ENCODE measurements at regions not wholly inside any gene's neighbourhood (a gene's known extent, or its start where the extent isn't known, plus 50 kb on each side); places are given as distances from the start of the nearest gene placed in this dataset.

DNA sequence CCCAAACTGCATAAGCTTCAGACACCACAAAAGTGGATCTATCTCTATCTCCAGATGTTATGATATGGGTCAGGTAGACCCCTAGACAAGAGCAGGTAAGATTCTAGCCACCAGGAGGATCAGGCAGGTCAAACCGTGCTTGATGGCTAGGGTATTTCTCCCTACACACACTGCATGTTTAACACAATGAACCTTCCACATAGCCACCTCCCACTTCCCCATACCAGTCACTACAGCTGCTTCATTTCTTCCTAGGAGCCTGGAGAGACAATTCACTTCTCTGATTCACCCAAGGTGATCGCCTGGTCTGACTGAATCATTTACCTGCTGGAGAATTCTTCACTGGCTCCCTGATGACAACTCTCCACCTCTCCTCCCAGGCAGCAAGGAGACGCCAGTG is 66.0 kb upstream of the MYCN start:
- WGBS (ENCODE audit: missing lambda C conversion rate), result 37% methylated on average over 3 of the region's 3 CpGs
- no peak for FAIRE-seq
- Histone ChIP-seq H3K27ac (no peak overlapping the region), H3K4me2 (no peak overlapping the region), H3K9me3 (no peaks in the 10 kb centered on the region), H3K4me3 (no peak overlapping the region), H3K4me1 (no peaks in the 10 kb centered on the region)
- no peak for ATAC-seq
- POLR2A ChIA-PET, result no interaction called here
- no peak for TF ChIP-seq KDM5A (IDR thresholded peaks at IDR 0.05)
- no peak for TF ChIP-seq SMC3 (IDR thresholded peaks at IDR 0.05)
- TF ChIP-seq FOSL2 (IDR thresholded peaks at IDR 0.05), result no peak
- TF ChIP-seq FOSL2 (CRISPR knock-in tag; IDR thresholded peaks at IDR 0.05), result no peak
- no peak for TF ChIP-seq HOXB13 (CRISPR knock-in tag; IDR thresholded peaks at IDR 0.05; ENCODE audit: low read depth)
- no peak for TF ChIP-seq HOXA7 (CRISPR knock-in tag; IDR thresholded peaks at IDR 0.05)
- no peak for TF ChIP-seq RARB (CRISPR knock-in tag; IDR thresholded peaks at IDR 0.05)
- TF ChIP-seq CBX2 (IDR thresholded peaks at IDR 0.05; ENCODE audit: borderline replicate concordance, low read depth), result no peak
- TF ChIP-seq NFE2L2 (conservative IDR thresholded peaks at IDR 0.05; ENCODE audit: low read length), result no peak
- TF ChIP-seq TP53 (CRISPR knock-in tag; IDR thresholded peaks at IDR 0.05), result no peak
- no peak for TF ChIP-seq POLR2AphosphoS2 (conservative IDR thresholded peaks at IDR 0.05; ENCODE audit: low read length)
- no peak for TF ChIP-seq NR3C1 (IDR thresholded peaks at IDR 0.05)
- no peak for TF ChIP-seq NPAS2 (CRISPR knock-in tag; IDR thresholded peaks at IDR 0.05; ENCODE audit: borderline replicate concordance)
- TF ChIP-seq HDAC2 (IDR thresholded peaks at IDR 0.05), result no peak
- TF ChIP-seq KDM1A (IDR thresholded peaks at IDR 0.05; ENCODE audit: low read depth), result no peak
- no peak for TF ChIP-seq JUNB (IDR thresholded peaks at IDR 0.05)
- TF ChIP-seq CHD4 (IDR thresholded peaks at IDR 0.05; ENCODE audit: borderline replicate concordance), result no peak
- no peak for TF ChIP-seq EHMT2 (IDR thresholded peaks at IDR 0.05; ENCODE audit: low read depth)
- no peak for DNase-seq (ENCODE audit: low read depth in 1 of 2, low spot score in 1 of 2)
- CTCF ChIA-PET, result no interaction called here

- no peaks in the 10 kb centered on the region for H3K4me1 ChIP-seq
- FAIRE-seq (no peak), DNase-seq (ENCODE audit: low read depth in 1 of 2, low spot score in 1 of 2) (no peak), ATAC-seq (no peak)
- no peak overlapping the region for H3K4me2 ChIP-seq
- POLR2A ChIA-PET, result no interaction called here
- CTCF ChIA-PET, result no interaction called here
- no peak overlapping the region for H3K27ac ChIP-seq
- H3K4me3 ChIP-seq, result no peak overlapping the region
- H3K9me3 ChIP-seq, result no peaks in the 10 kb centered on the region
- WGBS (ENCODE audit: missing lambda C conversion rate), result 29% methylated on average over 7 of the region's 7 CpGs
- TF ChIP-seq, protein P1, sequence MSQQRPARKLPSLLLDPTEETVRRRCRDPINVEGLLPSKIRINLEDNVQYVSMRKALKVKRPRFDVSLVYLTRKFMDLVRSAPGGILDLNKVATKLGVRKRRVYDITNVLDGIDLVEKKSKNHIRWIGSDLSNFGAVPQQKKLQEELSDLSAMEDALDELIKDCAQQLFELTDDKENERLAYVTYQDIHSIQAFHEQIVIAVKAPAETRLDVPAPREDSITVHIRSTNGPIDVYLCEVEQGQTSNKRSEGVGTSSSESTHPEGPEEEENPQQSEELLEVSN (IDR thresholded peaks at IDR 0.05; ENCODE audit: borderline replicate concordance, low read depth), result no peak
- TF ChIP-seq RFX5 (IDR thresholded peaks at IDR 0.05) (no peak), RNF2 (IDR thresholded peaks at IDR 0.05; ENCODE audit: borderline replicate concordance, low read depth) (no peak), NR3C1 (IDR thresholded peaks at IDR 0.05) (no peak), RAD21 (conservative IDR thresholded peaks at IDR 0.05 in 1 of 2, IDR thresholded peaks at IDR 0.05 in 1 of 2) (no peak), JUN (IDR thresholded peaks at IDR 0.05) (no peak), HDAC2 (IDR thresholded peaks at IDR 0.05) (no peak), BCL3 (IDR thresholded peaks at IDR 0.05) (no peak), TP53 (CRISPR knock-in tag; IDR thresholded peaks at IDR 0.05) (no peak), ZFP36 (IDR thresholded peaks at IDR 0.05; ENCODE audit: borderline replicate concordance, partially characterized antibody) (no peak), CEBPB (IDR thresholded peaks at IDR 0.05) (no peak), RARB (CRISPR knock-in tag; IDR thresholded peaks at IDR 0.05) (no peak), SREBF2 (IDR thresholded peaks at IDR 0.05) (no peak), CHD2 (IDR thresholded peaks at IDR 0.05; ENCODE audit: low read length, partially characterized antibody) (no peak), FOXS1 (CRISPR knock-in tag; IDR thresholded peaks at IDR 0.05) (no peak), JUNB (IDR thresholded peaks at IDR 0.05) (no peak), HOXB5 (CRISPR knock-in tag; IDR thresholded peaks at IDR 0.05) (no peak), ZC3H11A (IDR thresholded peaks at IDR 0.05) (no peak)
- TF ChIP-seq, protein P2, sequence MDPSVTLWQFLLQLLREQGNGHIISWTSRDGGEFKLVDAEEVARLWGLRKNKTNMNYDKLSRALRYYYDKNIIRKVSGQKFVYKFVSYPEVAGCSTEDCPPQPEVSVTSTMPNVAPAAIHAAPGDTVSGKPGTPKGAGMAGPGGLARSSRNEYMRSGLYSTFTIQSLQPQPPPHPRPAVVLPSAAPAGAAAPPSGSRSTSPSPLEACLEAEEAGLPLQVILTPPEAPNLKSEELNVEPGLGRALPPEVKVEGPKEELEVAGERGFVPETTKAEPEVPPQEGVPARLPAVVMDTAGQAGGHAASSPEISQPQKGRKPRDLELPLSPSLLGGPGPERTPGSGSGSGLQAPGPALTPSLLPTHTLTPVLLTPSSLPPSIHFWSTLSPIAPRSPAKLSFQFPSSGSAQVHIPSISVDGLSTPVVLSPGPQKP (IDR thresholded peaks at IDR 0.05; ENCODE audit: low read depth, low read length), result no peak
Measured at GRCh38 chr2:15874854-15875804, 65.2 kb upstream of the MYCN start.

All from A549 (cell line).